NCI-H1105 treated with DMSO at 0.1 percent for 48 hours (cell line): ENCODE measurements at regions not wholly inside any gene's neighbourhood (a gene's known extent, or its start where the extent isn't known, plus 50 kb on each side); places are given as distances from the start of the nearest gene placed in this dataset.
A peak's percentile ranks its signal among the peaks of the same experiment; 100 is the strongest.
"Not testable (repeated sequence)": the region's sequence is repeated elsewhere in the genome, so short reads cannot be mapped to it uniquely, and the experiment has no call there.

Experiments used
- DNase-seq: peaks from one replicate; lab custom pipeline; 2025; lab: John Stamatoyannopoulos, UW

DNA sequence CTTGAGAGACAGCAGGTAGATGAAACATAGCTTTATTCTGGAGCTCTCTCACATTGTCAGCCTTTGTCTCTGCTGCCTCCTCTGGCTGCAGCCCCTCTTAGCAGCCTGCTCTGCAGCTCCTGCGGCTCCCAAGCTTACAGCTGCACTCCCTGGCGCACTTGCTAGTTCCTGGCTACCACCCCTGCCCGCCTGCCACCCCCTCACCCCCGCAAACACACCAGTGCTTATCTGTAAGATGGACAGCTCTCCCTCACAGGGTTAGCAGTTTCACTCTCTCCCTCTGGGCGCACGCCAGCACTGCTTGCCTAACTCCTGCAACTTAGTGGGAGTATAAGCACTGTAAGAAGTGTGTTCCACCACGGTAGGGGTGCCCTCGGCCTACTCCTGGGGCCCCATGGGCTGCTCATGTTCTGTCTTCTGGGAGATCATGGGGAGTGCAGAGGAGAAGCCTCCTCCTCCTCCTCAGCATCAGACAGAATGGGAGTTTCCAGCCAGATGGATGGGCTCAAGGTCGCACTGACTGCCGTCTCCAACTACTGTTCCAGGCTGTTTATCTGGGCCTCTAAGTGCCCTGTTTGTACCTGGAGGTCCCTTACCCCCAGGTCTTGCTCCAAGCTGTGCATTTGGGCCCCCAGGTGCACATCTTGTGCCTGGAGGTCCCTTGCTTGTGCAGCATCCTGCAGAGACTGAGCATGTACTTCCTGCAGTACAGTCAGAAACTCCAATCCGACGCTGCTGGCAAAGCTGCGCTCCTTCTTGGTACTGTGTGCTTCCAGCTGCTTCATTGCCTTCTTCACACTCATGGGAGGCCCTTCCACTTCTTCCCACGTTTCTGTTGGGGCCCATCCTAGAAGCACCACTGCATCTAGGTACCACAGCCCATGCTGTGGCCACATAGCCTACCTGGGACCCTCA, 1388.1 kb downstream of the AMY1C start:
- no peak for DNase-seq

DNA sequence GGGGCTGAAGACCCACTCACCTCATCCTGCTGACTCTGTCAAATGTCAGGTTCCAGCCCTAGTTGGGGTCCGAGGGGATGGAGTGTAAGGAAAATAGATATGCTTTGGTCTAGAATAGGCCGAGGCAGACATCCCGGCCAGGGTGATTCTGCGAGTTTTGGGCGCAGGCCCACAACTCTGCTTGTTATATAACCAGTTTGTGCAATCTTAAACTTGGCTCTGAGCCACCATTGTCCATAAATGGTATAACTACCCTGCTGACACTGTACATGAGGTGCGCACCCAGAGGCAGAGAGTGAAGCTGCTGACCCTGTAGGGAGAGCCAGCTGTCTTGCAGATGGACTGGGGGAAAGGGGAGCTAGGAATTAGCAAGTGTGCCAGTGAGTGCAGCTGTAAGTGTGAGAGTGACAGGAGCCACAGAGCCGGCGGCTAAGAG, 1388.8 kb downstream of the AMY1C start:
- DNase-seq: peak; percentile 64

DNA sequence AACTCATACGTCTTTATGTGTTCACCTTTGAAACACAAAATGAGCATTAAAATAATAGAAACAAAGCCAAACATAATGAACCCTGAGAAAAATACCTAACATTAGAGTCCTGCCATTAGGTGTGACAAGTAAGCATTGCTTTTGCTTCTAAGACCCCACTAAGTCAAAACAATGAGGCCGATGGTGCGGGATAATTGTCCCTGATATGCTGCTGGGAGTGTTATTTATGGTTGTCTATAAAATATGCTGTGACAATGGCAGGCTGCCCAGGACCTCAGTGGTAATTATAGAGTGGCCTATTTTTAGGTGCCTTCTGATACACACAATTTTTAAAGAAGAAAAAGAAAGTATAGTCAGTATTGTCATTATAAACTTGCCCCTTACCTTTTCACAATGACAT, 1423.1 kb downstream of the AMY1C start:
- DNase-seq: peak; percentile 94

DNA sequence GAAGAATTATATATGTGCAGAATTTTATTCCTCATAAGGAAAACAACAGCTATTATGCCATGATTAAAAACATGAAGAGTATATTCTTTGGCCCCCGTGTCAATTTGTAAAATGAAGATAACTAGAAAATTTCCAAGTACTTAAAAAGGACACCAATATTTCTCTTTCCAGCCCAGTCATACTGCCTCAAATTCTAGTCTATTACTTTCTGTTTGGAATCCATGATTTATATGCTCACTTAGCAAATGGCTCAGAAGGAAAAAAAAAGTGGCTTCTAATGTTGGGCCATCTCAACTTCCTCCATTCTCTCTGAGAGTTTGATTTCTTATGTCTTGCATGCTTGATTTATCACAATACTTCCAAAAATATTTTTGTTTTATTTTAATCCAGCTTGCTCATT, 1431.1 kb downstream of the AMY1C start:
- DNase-seq: no peak

DNA sequence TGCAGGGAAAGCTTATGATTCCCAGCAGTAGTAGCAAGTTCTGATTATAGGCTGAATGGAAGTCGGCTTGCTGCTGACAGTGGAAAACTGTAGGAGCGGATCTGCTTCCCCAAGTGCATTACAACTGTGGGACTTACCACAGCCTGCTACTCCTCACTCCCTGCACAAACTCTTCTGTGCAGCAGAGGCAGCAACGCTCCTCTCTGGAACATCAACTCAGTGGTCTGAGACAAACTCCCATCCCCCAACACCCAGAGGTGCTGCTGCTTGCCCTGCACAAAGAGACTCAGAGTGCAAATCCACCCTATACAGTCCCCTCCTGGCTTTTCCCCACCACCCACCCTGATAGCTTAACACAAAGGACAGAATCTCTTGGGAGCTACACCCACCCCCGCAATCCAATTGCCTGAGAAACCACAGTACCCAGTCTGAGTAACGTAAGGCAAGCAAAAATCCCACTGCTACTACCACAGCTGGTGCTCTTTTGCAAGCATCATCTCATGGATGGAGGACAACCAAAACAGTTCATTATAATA, 1455.2 kb downstream of the AMY1C start:
- no peak for DNase-seq

DNA sequence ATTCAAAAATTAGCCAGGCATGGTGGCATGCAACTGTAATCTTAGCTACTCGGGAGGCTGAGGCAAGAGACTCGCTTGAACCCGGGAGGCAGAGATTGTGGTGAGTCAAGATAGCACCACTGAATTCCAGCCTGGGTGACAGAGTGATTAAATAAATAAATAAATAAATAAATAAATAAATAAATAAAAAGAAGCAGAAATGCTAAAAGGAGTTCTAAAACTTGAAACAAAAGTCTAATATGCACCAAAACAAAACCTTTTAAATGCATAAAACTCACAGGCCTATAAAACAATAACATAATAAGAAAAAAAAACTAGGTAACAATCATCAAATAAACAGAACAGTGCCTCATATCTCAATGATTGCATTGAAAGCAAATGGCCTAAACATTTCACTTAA, 1458.9 kb downstream of the AMY1C start:
- DNase-seq: no peak

DNA sequence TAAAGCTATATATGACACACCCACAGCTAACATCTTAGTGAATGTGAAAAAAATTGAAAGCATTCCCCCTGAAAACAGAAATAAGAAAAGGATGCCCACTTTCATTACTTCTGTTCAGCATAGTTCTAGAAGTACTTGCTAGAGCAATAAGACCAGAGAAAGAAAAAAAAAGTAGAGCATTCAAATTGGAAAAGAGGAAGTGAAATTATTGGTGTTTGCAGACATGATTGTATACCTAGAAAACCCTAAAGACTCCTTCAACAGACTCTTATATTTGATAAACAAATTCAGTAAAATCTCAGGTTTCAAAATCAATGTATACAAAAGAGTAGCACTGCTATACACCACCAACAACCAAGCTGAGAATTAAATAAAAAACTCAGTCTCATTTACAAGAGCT, 1461.0 kb downstream of the AMY1C start:
- DNase-seq: no peak

DNA sequence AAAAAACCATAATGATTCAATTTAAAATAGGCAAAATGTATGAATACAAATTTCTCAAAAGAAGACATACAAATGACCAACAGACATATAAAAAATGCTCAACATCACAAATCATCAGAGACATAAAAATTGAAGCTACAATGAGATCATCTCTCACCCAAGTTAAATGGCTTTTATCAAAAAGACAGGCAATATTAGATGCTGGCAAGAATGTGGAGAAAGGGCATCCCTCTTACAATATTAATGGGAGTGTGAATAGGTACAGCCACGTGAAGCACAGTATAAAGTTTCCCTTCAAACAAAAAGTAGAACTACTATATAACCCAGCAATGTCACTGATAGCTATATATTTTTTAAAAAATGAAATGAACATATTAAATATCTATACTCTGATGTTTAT, 1481.7 kb downstream of the AMY1C start:
- DNase-seq: no peak

DNA sequence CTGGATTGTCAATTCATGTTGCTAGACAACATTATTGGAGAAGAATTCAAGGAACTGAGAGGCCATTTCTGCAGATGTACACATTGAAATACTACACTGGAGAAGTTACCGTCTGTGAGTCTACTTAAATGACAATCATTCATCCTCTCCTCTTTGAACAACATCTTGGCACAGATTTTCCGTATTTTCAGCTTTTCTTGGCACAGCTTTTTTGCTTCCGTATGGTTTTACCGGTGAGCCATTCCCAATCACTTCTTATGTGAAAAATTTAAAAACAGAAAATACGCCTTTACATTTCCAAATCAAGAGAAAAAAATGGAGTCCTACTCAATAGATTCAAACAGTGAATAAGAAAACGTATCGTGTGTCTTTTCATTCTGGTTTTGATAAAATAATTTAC, 1493.7 kb downstream of the AMY1C start:
- DNase-seq: peak; percentile 57

DNA sequence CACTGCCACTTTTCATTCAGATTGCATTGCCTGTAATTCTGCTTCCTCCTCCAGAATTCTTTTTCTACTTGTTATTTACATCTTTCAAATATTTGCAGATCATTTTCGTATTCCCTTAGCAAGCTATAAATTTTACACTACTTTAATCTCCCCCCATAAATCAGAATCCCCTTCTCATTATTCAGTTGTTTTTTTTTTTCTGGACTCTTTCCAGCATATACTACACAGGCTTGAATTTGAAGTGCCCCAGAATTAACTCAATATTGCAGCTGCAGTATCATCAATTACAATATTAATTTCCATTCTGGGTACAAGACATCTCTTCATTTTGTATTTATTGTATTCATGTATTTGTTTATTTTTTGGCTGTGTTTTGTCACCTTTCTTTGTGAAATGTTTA, 1494.3 kb downstream of the AMY1C start:
- peak; percentile 93 for DNase-seq

DNA sequence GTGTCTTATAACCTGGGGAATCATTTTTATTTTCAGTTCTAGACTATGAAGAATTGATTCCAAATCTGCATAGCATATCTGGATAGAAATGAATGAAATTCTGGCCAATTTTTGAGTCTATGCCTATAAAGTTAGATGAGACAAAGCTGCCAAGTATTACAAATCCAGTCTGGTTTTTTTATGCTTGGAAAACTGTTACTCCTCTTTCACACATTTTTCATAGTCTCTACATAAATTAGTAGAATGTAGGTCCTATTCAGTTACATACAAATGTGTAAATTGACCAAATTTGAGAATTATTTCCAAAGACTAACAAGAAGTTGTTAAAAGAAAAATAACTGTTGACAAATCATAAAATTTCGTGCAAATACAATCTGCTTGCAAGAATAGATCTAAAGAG, 1505.2 kb downstream of the AMY1C start:
- no peak for DNase-seq

DNA sequence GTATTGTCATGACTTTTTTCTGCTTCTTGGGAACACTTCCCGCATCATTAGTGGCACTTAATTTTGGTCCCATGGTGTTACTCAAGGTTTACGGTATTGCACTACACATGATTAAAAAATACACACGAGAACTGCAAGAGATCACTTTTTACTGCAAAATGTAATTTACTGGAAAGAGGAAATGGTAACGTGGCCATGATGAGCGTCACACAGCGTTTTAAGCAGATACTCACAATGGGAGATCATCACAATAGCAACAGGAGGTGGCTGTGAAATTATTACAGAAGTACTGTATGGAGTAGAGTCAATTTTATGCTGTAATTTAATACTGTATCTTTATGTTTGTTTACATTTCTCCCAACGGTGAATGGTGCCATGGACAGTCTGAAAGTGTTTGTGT, 1510.3 kb downstream of the AMY1C start:
- DNase-seq: peak; percentile 57

DNA sequence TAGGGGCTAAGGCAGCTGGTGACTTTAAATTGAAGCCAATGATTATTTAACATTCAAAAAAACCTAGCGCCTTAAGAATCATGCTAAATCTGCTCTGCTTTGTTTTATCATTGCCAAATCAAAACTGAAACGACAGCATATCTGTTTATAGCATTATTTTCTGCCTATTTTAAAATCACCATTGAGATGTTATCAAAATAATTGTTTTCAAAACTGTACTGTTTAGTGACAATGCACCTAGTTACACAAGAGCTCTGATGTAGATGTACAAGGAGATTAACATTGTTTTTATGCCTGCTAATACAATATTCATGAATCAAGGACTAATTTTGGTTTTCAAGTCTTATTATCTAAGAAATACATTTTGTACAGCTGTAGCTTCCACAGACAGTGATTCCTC, 1521.3 kb downstream of the AMY1C start:
- DNase-seq: no peak

DNA sequence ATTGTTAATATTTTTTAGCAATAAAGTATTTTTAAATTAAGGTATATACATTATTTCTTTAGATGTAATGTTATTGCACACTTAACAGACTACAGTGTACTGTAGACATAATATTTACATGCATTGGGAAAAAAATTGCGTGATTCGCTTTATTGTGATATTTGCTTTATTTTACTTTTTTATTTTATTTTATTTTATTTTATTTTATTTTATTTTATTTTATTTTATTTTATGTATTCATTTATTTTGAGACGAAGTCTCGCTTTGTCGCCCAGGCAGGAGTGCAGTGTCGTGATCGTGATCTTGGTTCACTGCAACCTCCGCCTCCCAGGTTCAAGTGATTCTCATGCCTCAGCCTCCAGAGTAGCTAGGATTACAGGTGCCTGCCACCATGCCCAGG, 1522.7 kb downstream of the AMY1C start:
- not testable (repeated sequence) for DNase-seq

DNA sequence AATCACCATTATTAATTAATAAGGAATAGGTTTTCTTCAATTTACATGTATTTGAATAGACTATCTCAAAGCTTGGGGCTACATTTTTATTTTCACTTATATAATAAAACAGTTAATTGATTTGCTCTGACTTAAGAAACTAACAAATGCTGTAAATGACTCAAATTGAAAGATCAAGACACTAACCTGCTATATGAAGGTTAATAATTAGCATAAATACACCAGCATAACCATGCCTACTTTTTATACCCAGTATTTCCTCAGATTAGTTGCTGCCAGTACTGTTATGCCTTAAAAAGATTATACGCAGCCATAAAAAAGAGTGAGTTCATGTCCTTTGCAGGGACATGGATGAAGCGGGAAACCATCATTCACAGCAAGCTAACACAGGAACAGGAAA, 1545.1 kb downstream of the AMY1C start:
- no peak for DNase-seq

DNA sequence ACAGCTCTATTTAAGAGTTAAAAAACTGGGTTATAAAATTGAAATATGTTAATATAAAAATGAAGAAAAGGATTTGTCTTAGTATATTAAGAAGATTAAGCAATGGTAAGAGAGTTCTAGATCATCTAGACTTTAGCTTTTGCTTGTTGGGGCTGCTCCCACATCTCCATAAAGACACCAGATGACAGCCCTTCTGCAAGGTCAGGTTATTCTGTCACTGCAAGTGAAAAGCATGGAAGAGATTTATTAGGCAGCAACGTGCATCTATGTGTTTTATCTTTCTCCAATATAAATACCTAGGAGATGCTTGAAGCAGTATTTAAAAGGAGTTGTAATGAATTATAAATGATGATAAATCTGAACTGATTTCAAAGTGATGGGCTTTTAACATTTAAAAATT, 1560.4 kb downstream of the AMY1C start:
- DNase-seq: no peak

DNA sequence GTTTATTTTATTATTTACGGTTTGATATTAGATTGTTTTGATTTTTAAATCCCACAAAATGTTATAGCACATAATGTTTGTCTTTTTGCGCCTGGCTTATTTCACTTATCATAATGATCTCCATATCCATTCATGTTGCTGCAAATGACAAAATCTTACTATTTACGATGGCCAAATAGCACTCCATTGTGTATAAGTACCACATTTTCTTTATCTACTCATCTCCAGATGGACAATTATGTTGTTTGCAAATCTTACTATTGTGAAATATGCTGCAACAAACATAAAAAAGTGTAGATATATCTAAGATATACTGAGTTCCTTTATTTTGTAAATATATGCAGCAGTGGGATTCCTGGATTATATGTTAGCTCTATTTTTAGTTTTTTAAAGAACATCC, 1568.3 kb downstream of the AMY1C start:
- DNase-seq: peak; percentile 63

DNA sequence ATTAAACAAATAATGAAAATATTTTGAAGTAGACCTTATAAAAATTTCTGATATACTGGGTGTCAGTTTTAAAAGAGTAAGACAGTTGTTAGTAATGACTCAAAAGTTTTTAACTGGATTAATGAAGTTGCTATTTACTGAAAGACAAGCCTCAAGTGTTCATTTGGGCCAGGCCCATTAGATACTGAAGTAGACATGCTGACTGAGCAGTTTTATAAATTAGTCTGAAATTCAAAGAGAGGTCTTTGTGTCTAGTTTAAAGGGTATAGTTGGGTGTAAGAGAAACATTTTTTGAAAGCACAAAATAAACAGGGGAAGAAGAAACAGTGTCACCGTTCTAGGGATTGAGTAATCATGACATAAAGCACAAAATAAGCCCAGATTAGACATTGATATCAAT, 1577.2 kb downstream of the AMY1C start:
- DNase-seq: no peak

DNA sequence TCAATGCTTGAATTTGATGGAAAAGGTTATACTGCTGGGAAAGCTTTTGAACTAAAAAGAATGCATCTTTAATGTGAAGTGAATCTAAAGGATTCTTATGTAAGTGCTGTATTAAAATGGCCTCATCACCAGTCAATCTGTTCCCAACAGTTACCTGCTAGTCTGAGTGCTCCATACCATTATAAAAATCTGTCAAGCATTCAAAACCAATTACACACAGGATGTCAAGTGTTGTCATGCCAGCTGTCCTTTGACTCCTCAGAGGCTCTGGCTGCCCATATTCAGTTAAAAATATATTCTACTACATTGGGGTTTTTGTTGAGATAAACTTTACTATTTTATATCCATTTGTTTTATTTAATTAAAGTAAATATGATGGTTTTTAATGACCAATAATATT, 1587.7 kb downstream of the AMY1C start:
- DNase-seq: peak; percentile 78

DNA sequence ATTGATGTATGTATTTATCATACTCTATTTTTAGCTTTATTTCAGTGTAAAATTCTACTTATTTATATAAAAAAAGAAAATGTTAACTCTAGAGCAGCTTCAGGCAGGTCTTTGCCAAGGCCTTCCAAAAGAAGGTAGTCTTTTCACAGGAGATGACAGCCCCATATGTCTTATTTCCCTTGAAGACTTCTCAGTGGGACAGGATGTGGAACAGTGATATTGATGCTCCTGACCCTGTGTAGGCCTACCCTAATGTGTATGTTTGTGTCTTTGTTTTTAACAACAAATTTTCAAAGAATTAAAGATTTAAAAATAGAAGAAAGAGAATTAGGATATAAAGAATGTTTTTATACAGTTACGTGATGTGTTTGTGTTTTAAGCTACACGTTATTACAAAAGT, 1593.6 kb downstream of the AMY1C start:
- no peak for DNase-seq

DNA sequence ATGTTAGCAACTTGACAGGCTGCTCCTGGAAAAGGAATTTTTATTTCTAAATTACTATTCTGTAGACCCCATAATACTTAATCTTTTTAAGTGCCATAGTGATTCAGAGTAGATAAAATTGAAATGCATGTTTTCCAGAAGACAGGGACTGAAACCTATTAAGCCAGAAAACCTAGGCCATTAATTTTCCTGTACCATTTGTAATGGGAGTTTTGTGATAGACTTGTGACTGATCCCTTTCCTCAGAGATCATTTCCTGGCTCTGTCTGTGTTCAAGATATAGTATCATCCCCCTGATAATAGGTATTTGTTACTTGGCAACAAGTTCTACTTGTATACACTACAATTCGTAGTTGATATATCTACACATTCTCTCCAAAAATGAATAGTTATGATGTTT, 1609.8 kb downstream of the AMY1C start:
- DNase-seq: no peak

DNA sequence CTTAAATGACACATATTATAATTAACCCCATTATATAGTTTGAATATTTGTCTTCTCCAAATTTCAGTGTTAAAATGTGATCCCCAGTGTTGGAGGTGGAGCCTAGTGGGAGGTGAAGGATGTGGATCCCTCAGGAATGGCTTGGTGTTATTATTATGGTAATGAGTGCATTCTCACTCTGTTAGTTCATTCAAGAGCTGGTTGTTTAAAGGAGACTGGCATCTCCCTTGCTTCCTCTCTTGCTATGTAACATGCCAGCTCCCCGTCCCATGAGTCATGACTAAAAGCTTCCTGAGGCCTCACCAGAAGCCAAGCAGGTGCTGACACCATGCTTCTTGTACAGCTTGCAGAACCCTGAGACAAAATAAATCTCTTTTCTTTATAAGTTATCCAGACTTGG, 1612.7 kb downstream of the AMY1C start:
- DNase-seq: no peak

DNA sequence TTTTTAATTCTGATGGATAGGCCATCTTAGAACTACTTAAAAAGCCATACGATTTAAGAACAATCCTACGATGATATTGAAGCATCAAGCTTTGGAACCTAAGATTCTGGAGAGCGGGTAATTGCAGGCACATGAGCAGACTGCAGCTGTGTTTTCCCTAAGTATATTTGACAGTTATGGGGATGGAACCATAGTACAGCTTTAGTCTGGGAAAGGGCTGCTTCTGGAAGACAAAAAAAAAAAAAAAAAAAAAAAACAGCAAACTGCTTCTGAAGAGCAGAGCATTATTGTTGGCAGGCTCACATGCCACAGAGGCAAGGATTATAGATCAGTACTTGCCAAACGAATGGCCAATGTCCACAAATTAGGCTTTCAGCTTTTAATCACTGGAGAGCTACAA, 1618.7 kb downstream of the AMY1C start:
- peak; percentile 94 for DNase-seq

DNA sequence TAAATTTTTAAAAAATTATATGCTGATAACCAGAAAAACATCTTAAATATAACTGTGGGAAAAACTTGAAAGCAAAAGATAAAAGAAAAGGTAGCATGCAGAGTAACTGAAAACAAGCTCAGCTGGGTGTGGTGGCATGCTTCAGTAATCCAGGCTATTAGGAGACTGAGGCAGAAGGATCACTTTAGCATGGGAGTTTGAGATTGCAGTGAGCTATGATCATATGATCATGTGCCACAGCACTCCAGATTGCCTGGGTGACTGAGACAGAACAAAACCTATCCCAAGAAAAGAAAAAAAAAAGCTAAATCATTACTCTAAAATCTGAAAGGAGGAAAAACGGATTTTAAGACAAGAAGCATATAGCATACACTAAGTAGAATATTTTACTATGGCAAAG, 1624.0 kb downstream of the AMY1C start:
- peak; percentile 17 for DNase-seq
